ENCODE measurements at regions not wholly inside any gene's neighbourhood (a gene's known extent, or its start where the extent isn't known, plus 50 kb on each side); places are given as distances from the start of the nearest gene placed in this dataset.

DNA sequence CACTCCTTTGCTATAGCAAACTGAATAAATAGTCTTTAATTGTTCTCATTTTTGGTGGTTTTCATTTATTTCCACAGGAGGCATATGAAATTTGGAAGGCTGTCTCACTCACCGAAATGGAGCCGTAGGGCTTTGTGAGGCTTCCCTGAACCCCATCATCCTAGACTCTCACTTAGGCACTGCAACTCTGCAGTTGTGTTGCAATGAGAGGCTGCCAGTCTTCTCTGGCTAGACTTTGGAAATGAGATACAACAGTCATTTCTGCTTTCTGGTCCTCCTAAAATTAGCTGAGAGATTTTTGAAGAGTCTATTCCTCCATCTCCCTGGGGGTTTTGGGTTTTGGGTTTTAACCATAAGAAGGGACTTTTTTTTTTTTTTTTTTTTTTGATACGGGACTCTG, 146.5 kb downstream of the SH3BGRL start:
- intact Hi-C loops (cut with DNase I) = no loop called here
- DNase-seq (ENCODE audit: extremely low spot score in 2 of 2) = no peak
- Histone ChIP-seq H3K4me3 (no peak overlapping the region), H3K27me3 (no peaks in the 10 kb centered on the region), H3K27ac (no peak overlapping the region), H3K9me3 (no peaks in the 10 kb centered on the region), H3K36me3 (no peaks in the 10 kb centered on the region), H3K4me1 (no peaks in the 10 kb centered on the region)
- no peak for TF ChIP-seq CTCF (IDR thresholded peaks at IDR 0.05)
- TF ChIP-seq POLR2A (IDR thresholded peaks at IDR 0.05) = no peak

- no peaks in the 10 kb centered on the region for H3K27me3 ChIP-seq
- no peak for TF ChIP-seq CTCF (IDR thresholded peaks at IDR 0.05)
- TF ChIP-seq POLR2A (IDR thresholded peaks at IDR 0.05) = no peak
- no peak for TF ChIP-seq POLR2AphosphoS5 (IDR thresholded peaks at IDR 0.05; ENCODE audit: insufficient read depth in 1 of 2, low read depth in 1 of 2)
- intact Hi-C loops (cut with DNase I) = no loop called here
- H3K9me3 ChIP-seq = no peaks in the 10 kb centered on the region
- DNase-seq (ENCODE audit: extremely low spot score in 2 of 2) = no peak
- no peak overlapping the region for H3K27ac ChIP-seq
- H3K4me1 ChIP-seq = no peaks in the 10 kb centered on the region
- H3K4me3 ChIP-seq = no peak overlapping the region
- no peaks in the 10 kb centered on the region for H3K36me3 ChIP-seq
Measured at GRCh38 chrX:81354954-81355353, 153.1 kb downstream of the SH3BGRL start.

DNA sequence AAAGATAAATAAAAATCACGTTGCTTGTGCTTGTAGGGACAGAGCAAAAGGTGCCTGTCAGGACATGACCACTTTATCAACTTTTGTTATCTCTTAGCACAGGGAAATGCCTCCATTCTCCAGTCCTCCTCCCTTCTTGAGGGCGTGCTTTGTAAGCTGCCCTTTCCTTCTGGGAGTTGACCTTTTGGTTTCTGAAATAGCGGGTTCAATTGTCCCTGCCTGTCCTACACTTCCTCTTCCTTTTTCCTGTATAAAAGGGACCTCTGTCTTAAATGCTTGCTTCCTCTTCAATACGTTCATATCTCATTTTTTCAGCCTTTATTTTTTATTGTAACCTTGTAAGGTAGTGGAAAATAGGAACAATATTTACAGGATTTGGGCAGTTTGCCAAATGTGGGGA, 153.5 kb downstream of the SH3BGRL start:
- no peaks in the 10 kb centered on the region for H3K27me3 ChIP-seq
- no peaks in the 10 kb centered on the region for H3K4me1 ChIP-seq
- H3K4me3 ChIP-seq = no peak overlapping the region
- no peaks in the 10 kb centered on the region for H3K9me3 ChIP-seq
- intact Hi-C loops (cut with DNase I) = no loop called here
- no peak for DNase-seq (ENCODE audit: extremely low spot score in 2 of 2)
- H3K36me3 ChIP-seq = no peaks in the 10 kb centered on the region
- TF ChIP-seq POLR2A (IDR thresholded peaks at IDR 0.05) (no peak), POLR2AphosphoS5 (IDR thresholded peaks at IDR 0.05; ENCODE audit: insufficient read depth in 1 of 2, low read depth in 1 of 2) (no peak), CTCF (IDR thresholded peaks at IDR 0.05) (no peak)
- no peak overlapping the region for H3K27ac ChIP-seq

- H3K4me1 ChIP-seq = no peaks in the 10 kb centered on the region
- no peaks in the 10 kb centered on the region for H3K36me3 ChIP-seq
- intact Hi-C loops (cut with DNase I) = no loop called here
- no peak overlapping the region for H3K27ac ChIP-seq
- DNase-seq (ENCODE audit: extremely low spot score in 2 of 2) = no peak
- no peak overlapping the region for H3K4me3 ChIP-seq
- TF ChIP-seq CTCF (IDR thresholded peaks at IDR 0.05) (no peak), POLR2A (IDR thresholded peaks at IDR 0.05) (no peak), POLR2AphosphoS5 (IDR thresholded peaks at IDR 0.05; ENCODE audit: insufficient read depth in 1 of 2, low read depth in 1 of 2) (no peak)
- H3K27me3 ChIP-seq = no peaks in the 10 kb centered on the region
- H3K9me3 ChIP-seq = no peaks in the 10 kb centered on the region
Measured at GRCh38 chrX:81367291-81367690, 165.4 kb downstream of the SH3BGRL start.

DNA sequence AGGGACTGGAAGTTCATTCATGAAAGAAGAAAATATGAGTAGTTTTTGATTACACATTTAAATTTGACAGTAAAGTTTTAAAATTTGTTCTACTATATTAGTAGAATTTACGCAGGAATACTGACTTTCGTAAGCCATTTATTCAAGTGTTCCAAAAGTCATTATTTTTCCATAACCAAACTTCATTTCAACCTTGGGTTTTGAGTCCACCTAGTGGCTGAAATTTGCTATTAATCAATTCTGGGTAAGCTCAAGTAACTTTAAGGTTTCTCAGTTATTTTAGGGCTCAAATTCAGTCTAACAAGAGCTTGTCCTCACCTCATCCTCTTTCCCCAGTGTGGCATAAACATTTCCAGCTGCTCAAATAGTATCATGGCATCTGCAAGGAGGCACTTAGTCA, 175.4 kb downstream of the SH3BGRL start:
- TF ChIP-seq POLR2A (IDR thresholded peaks at IDR 0.05) (no peak), CTCF (IDR thresholded peaks at IDR 0.05) (peak in 1 of 3 experiments; percentile 56)
- intact Hi-C loops (cut with DNase I) = no loop called here
- no peaks in the 10 kb centered on the region for H3K9me3 ChIP-seq
- H3K27me3 ChIP-seq = no peaks in the 10 kb centered on the region
- H3K27ac ChIP-seq = no peak overlapping the region
- DNase-seq (ENCODE audit: extremely low spot score in 2 of 2) = no peak
- no peaks in the 10 kb centered on the region for H3K36me3 ChIP-seq
- no peaks in the 10 kb centered on the region for H3K4me1 ChIP-seq
- H3K4me3 ChIP-seq = no peak overlapping the region

Measured in vagina (tissue), 2 donors.